Peyer's patch (tissue), 4 donors: ENCODE measurements at regions not wholly inside any gene's neighbourhood (a gene's known extent, or its start where the extent isn't known, plus 50 kb on each side); places are given as distances from the start of the nearest gene placed in this dataset.

Experiments
- POLR2A ChIP-seq, 2 donors: fragments of 450-650 bp; IDR thresholded peaks; one replicate each; pipeline ENCODE4 v1.5.1; 2017; ENCODE audit warnings: antibody characterized with exemption in 2 of 2, mild to moderate bottlenecking in 2 of 2, moderate library complexity in 2 of 2
- TF ChIP-seq, protein P1 (sequence below), 6 experiments: fragments of 450-650 bp in 4 of 6; fragments of 200-600 bp in 2 of 6; sonication (generic) in 1 of 6; IDR thresholded peaks; one replicate each; pipeline ENCODE4 v1.5.1; 2017 to 2019; ENCODE audit warnings: antibody characterized with exemption in 6 of 6, mild to moderate bottlenecking in 3 of 6, moderate library complexity in 1 of 6

- TF ChIP-seq, protein P1, sequence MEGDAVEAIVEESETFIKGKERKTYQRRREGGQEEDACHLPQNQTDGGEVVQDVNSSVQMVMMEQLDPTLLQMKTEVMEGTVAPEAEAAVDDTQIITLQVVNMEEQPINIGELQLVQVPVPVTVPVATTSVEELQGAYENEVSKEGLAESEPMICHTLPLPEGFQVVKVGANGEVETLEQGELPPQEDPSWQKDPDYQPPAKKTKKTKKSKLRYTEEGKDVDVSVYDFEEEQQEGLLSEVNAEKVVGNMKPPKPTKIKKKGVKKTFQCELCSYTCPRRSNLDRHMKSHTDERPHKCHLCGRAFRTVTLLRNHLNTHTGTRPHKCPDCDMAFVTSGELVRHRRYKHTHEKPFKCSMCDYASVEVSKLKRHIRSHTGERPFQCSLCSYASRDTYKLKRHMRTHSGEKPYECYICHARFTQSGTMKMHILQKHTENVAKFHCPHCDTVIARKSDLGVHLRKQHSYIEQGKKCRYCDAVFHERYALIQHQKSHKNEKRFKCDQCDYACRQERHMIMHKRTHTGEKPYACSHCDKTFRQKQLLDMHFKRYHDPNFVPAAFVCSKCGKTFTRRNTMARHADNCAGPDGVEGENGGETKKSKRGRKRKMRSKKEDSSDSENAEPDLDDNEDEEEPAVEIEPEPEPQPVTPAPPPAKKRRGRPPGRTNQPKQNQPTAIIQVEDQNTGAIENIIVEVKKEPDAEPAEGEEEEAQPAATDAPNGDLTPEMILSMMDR (IDR thresholded peaks at IDR 0.05) = no peak
- TF ChIP-seq POLR2A (IDR thresholded peaks at IDR 0.05) = no peak
Observed at GRCh38 chr15:29438703-29439055, 169.1 kb upstream of the NSMCE3 start.
